Neural progenitor cell (in vitro differentiated cells): ENCODE measurements at regions not wholly inside any gene's neighbourhood (a gene's known extent, or its start where the extent isn't known, plus 50 kb on each side); places are given as distances from the start of the nearest gene placed in this dataset.

Experiments
- EZH2 ChIP-seq: fragments of 200-600 bp; sonication (generic); IDR thresholded peaks from 2 replicates; pipeline ENCODE4 v1.6.1; 2017; ENCODE audit warnings: antibody characterized with exemption, mild to moderate bottlenecking, moderate library complexity
- EZH2phosphoT487 ChIP-seq: fragments of 200-600 bp; sonication (generic); IDR thresholded peaks from 2 replicates; pipeline ENCODE4 v1.6.1; 2017; ENCODE audit warnings: antibody characterized with exemption
- TF ChIP-seq, protein P1 (sequence below): fragments of 200-600 bp; sonication (generic); IDR thresholded peaks from 2 replicates; pipeline ENCODE4 v1.5.1; 2017; ENCODE audit warnings: antibody characterized with exemption, mild to moderate bottlenecking

DNA sequence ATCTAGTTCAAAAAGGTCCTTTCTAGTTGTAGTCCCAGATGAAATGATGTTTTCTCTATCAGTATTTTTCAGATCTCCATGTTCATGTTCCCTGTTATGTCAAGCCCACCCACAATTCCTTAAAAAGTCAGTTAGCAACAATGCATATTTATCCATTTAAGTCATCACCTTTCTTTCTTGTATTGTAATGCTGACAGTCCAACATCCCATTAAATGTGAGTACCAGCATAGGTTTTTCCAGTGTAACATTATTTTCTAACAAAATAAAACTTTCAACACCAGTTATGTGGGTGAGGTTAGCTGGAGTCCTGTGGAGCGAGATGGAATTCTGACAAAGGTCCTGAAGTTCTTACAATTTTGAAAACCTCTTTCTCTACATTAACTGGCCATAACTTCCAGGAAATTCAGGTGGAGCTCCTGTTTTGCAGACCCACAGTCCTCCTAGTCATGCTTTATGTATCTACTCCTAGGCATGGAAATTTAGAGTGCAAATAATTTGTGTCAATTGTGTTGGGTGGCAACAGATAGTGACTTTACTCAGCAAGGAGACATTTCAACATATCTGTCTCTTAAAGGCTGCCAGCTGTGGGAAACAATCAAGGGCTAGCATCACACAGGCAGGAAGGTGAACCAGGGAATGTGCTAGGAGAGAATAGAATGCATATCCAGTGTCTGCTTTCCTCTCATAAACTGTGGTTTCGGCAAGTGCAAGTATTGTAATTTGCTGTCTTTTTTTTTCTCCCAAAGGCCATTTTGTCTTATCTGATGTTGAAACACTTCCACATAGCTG lies 162.6 kb downstream of the MTERF1 start:
- TF ChIP-seq, protein P1, sequence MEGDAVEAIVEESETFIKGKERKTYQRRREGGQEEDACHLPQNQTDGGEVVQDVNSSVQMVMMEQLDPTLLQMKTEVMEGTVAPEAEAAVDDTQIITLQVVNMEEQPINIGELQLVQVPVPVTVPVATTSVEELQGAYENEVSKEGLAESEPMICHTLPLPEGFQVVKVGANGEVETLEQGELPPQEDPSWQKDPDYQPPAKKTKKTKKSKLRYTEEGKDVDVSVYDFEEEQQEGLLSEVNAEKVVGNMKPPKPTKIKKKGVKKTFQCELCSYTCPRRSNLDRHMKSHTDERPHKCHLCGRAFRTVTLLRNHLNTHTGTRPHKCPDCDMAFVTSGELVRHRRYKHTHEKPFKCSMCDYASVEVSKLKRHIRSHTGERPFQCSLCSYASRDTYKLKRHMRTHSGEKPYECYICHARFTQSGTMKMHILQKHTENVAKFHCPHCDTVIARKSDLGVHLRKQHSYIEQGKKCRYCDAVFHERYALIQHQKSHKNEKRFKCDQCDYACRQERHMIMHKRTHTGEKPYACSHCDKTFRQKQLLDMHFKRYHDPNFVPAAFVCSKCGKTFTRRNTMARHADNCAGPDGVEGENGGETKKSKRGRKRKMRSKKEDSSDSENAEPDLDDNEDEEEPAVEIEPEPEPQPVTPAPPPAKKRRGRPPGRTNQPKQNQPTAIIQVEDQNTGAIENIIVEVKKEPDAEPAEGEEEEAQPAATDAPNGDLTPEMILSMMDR, result no peak
- TF ChIP-seq EZH2phosphoT487 (no peak), EZH2 (no peak)
